SK-N-SH (cell line): ENCODE measurements at regions not wholly inside any gene's neighbourhood (a gene's known extent, or its start where the extent isn't known, plus 50 kb on each side); places are given as distances from the start of the nearest gene placed in this dataset.

ENCODE experiments used
- CTCF ChIA-PET: fragments of 300-600, 350-600 bp; formaldehyde crosslinking; extraction: SDS; loops from one replicate; lab custom pipeline; 2021; lab: Yijun Ruan, JAX
- POLR2A ChIA-PET: fragments of 350-600 bp; sonication (Branson Sonifier 250); formaldehyde crosslinking; extraction: SDS; loops from one replicate; lab custom pipeline; 2020; ENCODE audit warnings: antibody characterized with exemption, inconsistent platforms; lab: Yijun Ruan, JAX
- DNase-seq: peaks from one replicate; pipeline ENCODE4 v3.0.0; 2012
- H2AFZ ChIP-seq: fragments of 200-600 bp; sonication (generic); 2 replicates; pipeline ENCODE4 v1.8.1; 2016; ENCODE audit warnings: antibody characterized with exemption, mild to moderate bottlenecking, low read depth
- H3F3A ChIP-seq: fragments of 200-600 bp; sonication (generic); replicated peaks from 2 replicates; pipeline ENCODE3; 2016; ENCODE audit warnings: antibody characterized with exemption, mild to moderate bottlenecking; ENCODE audit not compliant: insufficient read depth
- H3K27ac ChIP-seq, 2 experiments: fragments of 200-500 bp in 1 of 2; fragments of 200-600 bp in 1 of 2; sonication (Bioruptor generic) in 1 of 2; sonication (generic), shearing (Covaris generic) in 1 of 2; 2 replicates each; pipeline versions ENCODE4 v1.5.1 to v1.6.1; 2014 to 2016; ENCODE audit warnings: low read depth in 2 of 2, inconsistent platforms in 1 of 2, low read length in 1 of 2, mild to moderate bottlenecking in 1 of 2, mixed read lengths in 1 of 2
- H3K27me3 ChIP-seq: fragments of 200-600 bp; sonication (generic), shearing (Covaris generic); 2 replicates; pipeline ENCODE4 v1.6.1; 2016; ENCODE audit warnings: mixed run types; ENCODE audit not compliant: insufficient read depth
- H3K36me3 ChIP-seq, 2 experiments: fragments of 200-500 bp in 1 of 2; fragments of 200-600 bp in 1 of 2; sonication (Bioruptor generic) in 1 of 2; sonication (generic) in 1 of 2; replicated peaks in 1 of 2; 2 replicates each; pipeline versions ENCODE3 to v1.5.1; 2014 to 2016; ENCODE audit warnings: low read length in 1 of 2, mild to moderate bottlenecking in 1 of 2; ENCODE audit not compliant: insufficient read depth in 2 of 2, control insufficient read depth in 1 of 2
- H3K4me1 ChIP-seq, 2 experiments: fragments of 200-500 bp in 1 of 2; fragments of 200-600 bp in 1 of 2; sonication (Bioruptor generic) in 1 of 2; sonication (generic), shearing (Covaris generic) in 1 of 2; 2 replicates each; pipeline versions ENCODE4 v1.5.1 to v1.6.1; 2014 to 2016; ENCODE audit warnings: low read depth in 1 of 2, low read length in 1 of 2, mixed run types in 1 of 2; ENCODE audit not compliant: insufficient read depth in 2 of 2, control insufficient read depth in 1 of 2
- H3K4me2 ChIP-seq: fragments of 200-600 bp; sonication (generic), shearing (Covaris generic); 2 replicates; pipeline ENCODE4 v1.6.1; 2017; ENCODE audit warnings: mixed run types
- H3K4me3 ChIP-seq, 2 experiments: fragments of 200-500 bp in 1 of 2; fragments of 200-600 bp in 1 of 2; sonication (Bioruptor generic) in 1 of 2; sonication (generic), shearing (Covaris generic) in 1 of 2; 2 replicates each; pipeline versions ENCODE4 v1.5.1 to v1.8.1; 2014 to 2016; ENCODE audit warnings: low read depth in 2 of 2, inconsistent platforms in 1 of 2, low read length in 1 of 2, mild to moderate bottlenecking in 1 of 2, mixed read lengths in 1 of 2, moderate library complexity in 1 of 2
- H3K79me2 ChIP-seq: fragments of 200-600 bp; sonication (generic); 2 replicates; pipeline ENCODE4 v1.8.1; 2017; ENCODE audit warnings: mild to moderate bottlenecking; ENCODE audit not compliant: insufficient read depth
- H3K9ac ChIP-seq: fragments of 200-600 bp; sonication (generic); 2 replicates; pipeline ENCODE4 v1.6.1; 2017; ENCODE audit warnings: mixed run types
- H3K9me2 ChIP-seq: fragments of 200-600 bp; sonication (generic); 2 replicates; pipeline ENCODE4 v1.6.1; 2017; ENCODE audit warnings: mixed run types
- H3K9me3 ChIP-seq: fragments of 200-600 bp; sonication (generic); 2 replicates; pipeline ENCODE4 v1.6.1; 2017; ENCODE audit warnings: mixed run types, mild to moderate bottlenecking, moderate library complexity
- H4K20me1 ChIP-seq: fragments of 200-600 bp; sonication (generic); 2 replicates; pipeline ENCODE4 v1.6.1; 2017; ENCODE audit warnings: mild to moderate bottlenecking, mixed run types; ENCODE audit not compliant: insufficient read depth
- CHD2 ChIP-seq: fragments of 150-350 bp; IDR thresholded peaks from 2 replicates; pipeline ENCODE4 v1.6.1; 2018; ENCODE audit warnings: low read length; ENCODE audit not compliant: partially characterized antibody
- EZH2phosphoT487 ChIP-seq: fragments of 200-600 bp; sonication (generic); IDR thresholded peaks from 2 replicates; pipeline ENCODE4 v1.6.1; 2017; ENCODE audit warnings: low read depth, mixed run types, mild to moderate bottlenecking, antibody characterized with exemption, moderate library complexity, borderline replicate concordance
- FOXM1 ChIP-seq: IDR thresholded peaks from 2 replicates; pipeline ENCODE4 v1.4.0; 2012; ENCODE audit warnings: low read depth, mild to moderate bottlenecking
- JUND ChIP-seq: IDR thresholded peaks from 2 replicates; pipeline ENCODE4 v1.4.0; 2012
- MEF2A ChIP-seq: IDR thresholded peaks from 2 replicates; pipeline ENCODE4 v1.4.0; 2012; ENCODE audit warnings: low read depth, borderline replicate concordance
- NRF1 ChIP-seq: IDR thresholded peaks from 2 replicates; pipeline ENCODE4 v1.6.1; 2012; ENCODE audit warnings: low read depth, mild to moderate bottlenecking, low read length
- POLR2AphosphoS5 ChIP-seq: IDR thresholded peaks from 2 replicates; pipeline ENCODE4 v1.6.1; 2012; ENCODE audit warnings: low read depth, low read length
- RAD21 ChIP-seq: IDR thresholded peaks from 2 replicates; pipeline ENCODE4 v1.6.1; 2012; ENCODE audit warnings: mild to moderate bottlenecking, low read length
- RCOR1 ChIP-seq: fragments of 150-350 bp; IDR thresholded peaks from 2 replicates; pipeline ENCODE4 v1.6.1; 2017; ENCODE audit warnings: antibody characterized with exemption, low read length
- SMC3 ChIP-seq: IDR thresholded peaks from 2 replicates; pipeline ENCODE4 v1.6.1; 2012; ENCODE audit warnings: low read depth, low read length, improper control_type of control experiment
- TEAD4 ChIP-seq: IDR thresholded peaks from 2 replicates; pipeline ENCODE4 v1.4.0; 2012; ENCODE audit warnings: mild to moderate bottlenecking, borderline replicate concordance; ENCODE audit not compliant: insufficient read depth
- YY1 ChIP-seq: IDR thresholded peaks from 2 replicates; pipeline ENCODE4 v1.4.0; 2012; ENCODE audit warnings: low read depth, mild to moderate bottlenecking
- WGBS: methylation state at CpG from one replicate; pipeline ENCODE4 v1.1.6; 2017; ENCODE audit warnings: low lambda C conversion rate; 5-methylcytosine and 5-hydroxymethylcytosine counted together
- TF ChIP-seq, protein P1 (sequence below): IDR thresholded peaks from 2 replicates; pipeline ENCODE4 v1.4.0; 2012; ENCODE audit warnings: low read depth
- TF ChIP-seq, protein P2 (sequence below): IDR thresholded peaks from 2 replicates; pipeline ENCODE4 v1.4.0; 2012; ENCODE audit warnings: low read depth, borderline replicate concordance

DNA sequence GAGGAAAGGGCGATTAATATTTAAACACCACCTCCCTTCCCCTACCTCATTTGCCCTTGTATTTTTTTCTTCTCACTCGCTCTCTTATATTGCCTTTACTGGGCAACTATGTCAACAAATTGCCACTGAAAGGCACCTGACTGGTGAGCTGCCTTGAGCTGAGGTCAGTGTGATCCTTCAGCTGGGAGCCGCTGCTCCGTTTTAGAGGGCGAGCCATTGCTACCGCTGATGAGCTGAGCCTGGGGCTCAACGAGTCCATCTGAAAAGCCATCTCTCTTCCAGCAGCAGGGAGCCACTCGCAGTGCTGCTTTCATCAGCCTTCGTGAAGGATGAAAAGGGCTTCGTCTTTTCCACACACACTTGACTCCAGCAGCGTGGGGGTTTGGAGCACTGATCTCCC, 108.0 kb upstream of the KIF26B start:
- no peak overlapping the region for H3K9ac ChIP-seq
- CTCF ChIA-PET = interaction anchor here (0.7 to 1.0 kb wide), 4 partner anchors 11 to 1097 kb away, joined by 3 to 4 read pairs (median 3); no protein-coding TSS in a partner anchor
- no peak overlapping the region for H2AFZ ChIP-seq
- no peaks in the 10 kb centered on the region for H4K20me1 ChIP-seq
- no peaks in the 10 kb centered on the region for H3K9me2 ChIP-seq
- DNase-seq = no peak
- no peaks in the 10 kb centered on the region for H3K9me3 ChIP-seq
- peaks cover 0 to under 1% of the 10 kb centered on the region in 2 experiments; a peak in 1 of 4 replicates for H3K4me1 ChIP-seq
- TF ChIP-seq EZH2phosphoT487 = no peak
- no peak for TF ChIP-seq TEAD4
- TF ChIP-seq, protein P1, sequence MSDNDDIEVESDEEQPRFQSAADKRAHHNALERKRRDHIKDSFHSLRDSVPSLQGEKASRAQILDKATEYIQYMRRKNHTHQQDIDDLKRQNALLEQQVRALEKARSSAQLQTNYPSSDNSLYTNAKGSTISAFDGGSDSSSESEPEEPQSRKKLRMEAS = no peak
- TF ChIP-seq YY1 = no peak
- TF ChIP-seq NRF1 = no peak
- TF ChIP-seq, all 33 proteins: peak for 0
- 92% methylated on average over 11 of the region's 11 CpGs for WGBS
- Histone ChIP-seq H3F3A (no peaks in the 10 kb centered on the region), H3K27ac (no peak overlapping the region), H3K79me2 (no peaks in the 10 kb centered on the region), H3K27me3 (no peaks in the 10 kb centered on the region), H3K4me2 (no peak overlapping the region), H3K4me3 (no peak overlapping the region), H3K36me3 (peaks cover 0 to 3% of the 10 kb centered on the region in 2 experiments)
- POLR2A ChIA-PET = interaction anchor here (0.6 kb wide), 1 partner anchor 51 kb away, joined by 3 read pairs; no protein-coding TSS in a partner anchor

DNA sequence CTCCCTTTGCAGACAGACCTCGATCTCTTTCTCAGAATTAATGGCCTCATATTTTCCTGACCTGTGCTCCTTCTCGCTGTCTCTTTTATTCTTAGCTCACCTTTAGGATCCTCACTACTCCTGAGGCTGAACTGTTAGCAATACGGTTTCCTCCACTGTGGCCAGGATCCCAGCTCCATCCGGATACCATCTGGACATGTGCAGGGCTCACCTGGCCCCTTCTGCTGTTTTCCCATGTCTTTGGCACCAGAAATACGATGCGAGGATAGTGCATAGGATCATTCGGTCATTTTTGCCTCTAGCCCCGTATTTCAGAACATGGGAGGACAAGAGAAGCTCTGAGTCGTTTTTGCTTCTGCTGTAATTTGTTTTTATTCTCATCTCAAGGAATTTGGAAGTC, 108.5 kb upstream of the KIF26B start:
- POLR2A ChIA-PET = no interaction called here
- CTCF ChIA-PET = interaction anchor here (0.6 to 1.2 kb wide), 7 partner anchors 9 to 1097 kb away, joined by 3 to 7 read pairs (median 3); no protein-coding TSS in a partner anchor
- TF ChIP-seq RCOR1 = no peak
- no peak for TF ChIP-seq YY1
- TF ChIP-seq SMC3 = no peak
- no peak for TF ChIP-seq TEAD4
- TF ChIP-seq MEF2A = no peak
- TF ChIP-seq, protein P1 = no peak
- TF ChIP-seq CHD2 = no peak
- no peak for TF ChIP-seq RAD21
- no peak for TF ChIP-seq JUND
- TF ChIP-seq POLR2AphosphoS5 = no peak
- no peak for TF ChIP-seq FOXM1
- TF ChIP-seq, protein P2, sequence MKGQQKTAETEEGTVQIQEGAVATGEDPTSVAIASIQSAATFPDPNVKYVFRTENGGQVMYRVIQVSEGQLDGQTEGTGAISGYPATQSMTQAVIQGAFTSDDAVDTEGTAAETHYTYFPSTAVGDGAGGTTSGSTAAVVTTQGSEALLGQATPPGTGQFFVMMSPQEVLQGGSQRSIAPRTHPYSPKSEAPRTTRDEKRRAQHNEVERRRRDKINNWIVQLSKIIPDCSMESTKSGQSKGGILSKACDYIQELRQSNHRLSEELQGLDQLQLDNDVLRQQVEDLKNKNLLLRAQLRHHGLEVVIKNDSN = no peak

More for the DNA sequence above, 108.5 kb upstream of the KIF26B start:
- 88% methylated on average over 9 of the region's 9 CpGs for WGBS
- Histone ChIP-seq H3K4me3 (no peak overlapping the region), H3K9ac (no peak overlapping the region), H3K4me1 (peaks cover 0 to 5% of the 10 kb centered on the region in 2 experiments; a peak in 1 of 4 replicates), H3K9me3 (no peaks in the 10 kb centered on the region), H3K79me2 (no peaks in the 10 kb centered on the region), H3K27me3 (no peaks in the 10 kb centered on the region), H3K36me3 (peaks cover 0 to 3% of the 10 kb centered on the region in 2 experiments), H3F3A (no peaks in the 10 kb centered on the region), H4K20me1 (no peaks in the 10 kb centered on the region), H2AFZ (no peak overlapping the region), H3K27ac (no peak overlapping the region), H3K4me2 (no peak overlapping the region), H3K9me2 (no peaks in the 10 kb centered on the region)
- DNase-seq = no peak
